ENCODE measurements at regions not wholly inside any gene's neighbourhood (a gene's known extent, or its start where the extent isn't known, plus 50 kb on each side); places are given as distances from the start of the nearest gene placed in this dataset.

DNA sequence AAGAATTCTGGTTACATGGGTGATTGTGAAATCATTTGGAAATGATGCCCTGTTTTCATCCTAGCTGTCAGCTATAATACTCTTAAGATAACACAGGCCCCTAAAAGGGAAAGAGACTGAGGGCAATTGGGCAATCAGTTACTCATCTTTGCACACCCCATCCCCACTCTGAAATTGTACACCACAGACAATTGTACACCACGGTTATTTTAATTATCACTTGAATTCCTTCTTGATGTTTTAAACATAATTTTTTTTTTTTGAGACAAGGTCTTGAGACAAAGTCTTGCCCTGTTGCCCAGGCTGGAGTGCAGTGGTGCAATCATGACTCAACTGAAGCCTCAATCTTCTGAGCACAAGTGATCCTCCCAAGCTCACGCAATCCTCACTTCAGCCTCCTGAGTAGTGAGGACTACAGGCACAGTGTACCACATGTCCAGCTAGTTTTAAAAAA, 862.4 kb upstream of the ACVR2A start:
- Histone ChIP-seq H3K27me3 (replicated peaks; ENCODE audit: insufficient read depth, low read depth, low read length, poor library complexity) (no peaks in the 10 kb centered on the region), H3K4me1 (ENCODE audit: insufficient read depth, low read length, poor library complexity, severe bottlenecking) (peaks cover 52% of the 10 kb centered on the region), H3K9me3 (ENCODE audit: low read depth, low read length, poor library complexity, severe bottlenecking) (no peaks in the 10 kb centered on the region), H3K27ac (ENCODE audit: low read depth, low read length, poor library complexity, severe bottlenecking) (no peak overlapping the region), H3K36me3 (ENCODE audit: insufficient read depth, low read length, poor library complexity, severe bottlenecking) (no peaks in the 10 kb centered on the region), H3K4me3 (ENCODE audit: low read depth, low read length, poor library complexity, severe bottlenecking) (no peak overlapping the region)
- BruUV-seq (replicated peaks), result no TSS peak
- TF ChIP-seq EZH2 (IDR thresholded peaks at IDR 0.05; ENCODE audit: borderline replicate concordance, low read depth, low read length, poor library complexity, severe bottlenecking), result no peak
- CTCF ChIA-PET, result no interaction called here
- intact Hi-C loops (cut with micrococcal nuclease; ENCODE audit: unreplicated experiment), result no loop called here
- POLR2A ChIA-PET (ENCODE audit: low non-redundant PET), result no interaction called here
- DNase-seq (ENCODE audit: low spot score), result peak; percentile 36

DNA sequence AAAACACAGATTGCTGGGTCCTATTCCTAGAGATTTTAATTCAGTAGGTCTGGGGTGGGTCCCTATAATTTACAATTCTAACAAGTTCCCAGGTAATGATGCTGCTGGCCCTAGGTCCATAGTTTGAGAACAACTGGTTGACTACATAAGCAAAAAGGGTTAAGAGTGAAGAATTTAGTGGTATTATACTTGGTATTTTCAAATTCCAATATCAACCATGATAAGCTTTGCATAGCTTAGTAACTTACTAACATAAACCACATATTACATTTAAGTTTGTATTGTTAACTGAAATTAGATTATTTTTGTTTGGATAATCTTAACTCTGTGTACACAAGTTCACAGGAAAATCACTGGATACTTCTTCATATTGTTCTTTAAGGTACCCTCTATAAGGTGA, 862.9 kb upstream of the ACVR2A start:
- intact Hi-C loops (cut with micrococcal nuclease; ENCODE audit: unreplicated experiment), result no loop called here
- peaks cover 47% of the 10 kb centered on the region for H3K4me1 ChIP-seq (ENCODE audit: insufficient read depth, low read length, poor library complexity, severe bottlenecking)
- H3K9me3 ChIP-seq (ENCODE audit: low read depth, low read length, poor library complexity, severe bottlenecking), result no peaks in the 10 kb centered on the region
- no peak overlapping the region for H3K27ac ChIP-seq (ENCODE audit: low read depth, low read length, poor library complexity, severe bottlenecking)
- ChIA-PET POLR2A (ENCODE audit: low non-redundant PET) (no interaction called here), CTCF (no interaction called here)
- H3K4me3 ChIP-seq (ENCODE audit: low read depth, low read length, poor library complexity, severe bottlenecking), result no peak overlapping the region
- no peak for DNase-seq (ENCODE audit: low spot score)
- BruUV-seq (replicated peaks), result no TSS peak
- H3K36me3 ChIP-seq (ENCODE audit: insufficient read depth, low read length, poor library complexity, severe bottlenecking), result no peaks in the 10 kb centered on the region
- TF ChIP-seq EZH2 (IDR thresholded peaks at IDR 0.05; ENCODE audit: borderline replicate concordance, low read depth, low read length, poor library complexity, severe bottlenecking), result no peak
- TF ChIP-seq CTCF (conservative IDR thresholded peaks at IDR 0.05; ENCODE audit: low read depth, low read length), result no peak
- H3K27me3 ChIP-seq (replicated peaks; ENCODE audit: insufficient read depth, low read depth, low read length, poor library complexity), result no peaks in the 10 kb centered on the region

- no peaks in the 10 kb centered on the region for H3K36me3 ChIP-seq (ENCODE audit: insufficient read depth, low read length, poor library complexity, severe bottlenecking)
- H3K4me1 ChIP-seq (ENCODE audit: insufficient read depth, low read length, poor library complexity, severe bottlenecking), result peaks cover 25% of the 10 kb centered on the region
- no TSS peak for BruUV-seq (replicated peaks)
- no peaks in the 10 kb centered on the region for H3K9me3 ChIP-seq (ENCODE audit: low read depth, low read length, poor library complexity, severe bottlenecking)
- ChIA-PET POLR2A (ENCODE audit: low non-redundant PET) (no interaction called here), CTCF (no interaction called here)
- TF ChIP-seq EZH2 (IDR thresholded peaks at IDR 0.05; ENCODE audit: borderline replicate concordance, low read depth, low read length, poor library complexity, severe bottlenecking) (no peak), CTCF (conservative IDR thresholded peaks at IDR 0.05; ENCODE audit: low read depth, low read length) (no peak)
- intact Hi-C loops (cut with micrococcal nuclease; ENCODE audit: unreplicated experiment), result no loop called here
- H3K27ac ChIP-seq (ENCODE audit: low read depth, low read length, poor library complexity, severe bottlenecking), result no peak overlapping the region
- no peak overlapping the region for H3K4me3 ChIP-seq (ENCODE audit: low read depth, low read length, poor library complexity, severe bottlenecking)
- DNase-seq (ENCODE audit: low spot score), result no peak
- no peaks in the 10 kb centered on the region for H3K27me3 ChIP-seq (replicated peaks; ENCODE audit: insufficient read depth, low read depth, low read length, poor library complexity)
Observed at GRCh38 chr2:146979746-146980145, 865.1 kb upstream of the ACVR2A start.
